K562 (cell line): ENCODE measurements at regions not wholly inside any gene's neighbourhood (a gene's known extent, or its start where the extent isn't known, plus 50 kb on each side); places are given as distances from the start of the nearest gene placed in this dataset.

Source experiments
- CBX1 ChIP-seq: sonication (generic); IDR thresholded peaks from 2 replicates; pipeline ENCODE4 v1.6.1; 2016; ENCODE audit warnings: antibody characterized with exemption, low read depth, mild to moderate bottlenecking
- KDM1A ChIP-seq, 2 experiments: fragments of 450-650 bp; IDR thresholded peaks; 2 replicates each; pipeline ENCODE4 v1.6.1; 2016; ENCODE audit warnings: mild to moderate bottlenecking in 2 of 2
- PCBP1 ChIP-seq: fragments of 200-400 bp; formaldehyde crosslinking; IDR thresholded peaks from 2 replicates; pipeline ENCODE4 v1.6.1; 2018; ENCODE audit warnings: mild to moderate bottlenecking, low read depth, low read length; ENCODE audit not compliant: poor library complexity, severe bottlenecking
- POLR3G ChIP-seq: IDR thresholded peaks from 2 replicates; pipeline ENCODE4 v1.6.1; 2011; ENCODE audit not compliant: insufficient read length, insufficient replicate concordance; ENCODE audit errors: extremely low read depth
- PTTG1 ChIP-seq: fragments of 450-650 bp; IDR thresholded peaks from 2 replicates; pipeline ENCODE4 v1.6.1; 2016; ENCODE audit warnings: low read depth, mild to moderate bottlenecking, missing genetic modification characterization, missing compliant biosample characterization
- SRSF3 ChIP-seq: fragments of 200-400 bp; formaldehyde crosslinking; IDR thresholded peaks from 2 replicates; pipeline ENCODE4 v1.6.1; 2016; ENCODE audit warnings: mild to moderate bottlenecking, low read length, moderate library complexity; ENCODE audit not compliant: insufficient read depth
- TAF7 ChIP-seq: fragments of 450-650 bp; IDR thresholded peaks from 2 replicates; pipeline ENCODE4 v1.6.1; 2016; ENCODE audit warnings: missing genetic modification characterization, missing compliant biosample characterization
- WHSC1 ChIP-seq: IDR thresholded peaks from one replicate; pipeline ENCODE4 v1.6.1; 2012; ENCODE audit warnings: low read length, control low read depth, inconsistent platforms
- ZMIZ1 ChIP-seq, 2 experiments: fragments of 150-350 bp in 1 of 2; IDR thresholded peaks; 2 replicates each; pipeline ENCODE4 v1.6.1; 2012 to 2016; ENCODE audit warnings: low read depth in 2 of 2, low read length in 2 of 2, mild to moderate bottlenecking in 1 of 2, moderate library complexity in 1 of 2
- ZNF561 ChIP-seq: fragments of 450-650 bp; formaldehyde crosslinking; conservative IDR thresholded peaks from 2 replicates; pipeline ENCODE4 v1.4.0; 2020; ENCODE audit warnings: mild to moderate bottlenecking, moderate library complexity
- ZNF589 ChIP-seq: fragments of 200-800 bp; sonication (Bioruptor generic); IDR thresholded peaks from 2 replicates; pipeline ENCODE4 v1.6.1; 2016; ENCODE audit warnings: low read depth, missing genetic modification characterization, missing compliant biosample characterization

- TF ChIP-seq ZMIZ1 (IDR thresholded peaks at IDR 0.05; ENCODE audit: low read depth in 2 of 2, low read length in 2 of 2): no peak
- no peak for TF ChIP-seq PTTG1 (tag)
- TF ChIP-seq ZNF589: no peak
- TF ChIP-seq CBX1: no peak
- TF ChIP-seq SRSF3: no peak
- TF ChIP-seq KDM1A (IDR thresholded peaks at IDR 0.05): no peak
- TF ChIP-seq TAF7 (tag): no peak
- no peak for TF ChIP-seq ZNF561 (CRISPR knock-in tag)
- TF ChIP-seq POLR3G: no peak
- no peak for TF ChIP-seq PCBP1
- TF ChIP-seq WHSC1: no peak
Measured at GRCh38 chr11:115922876-115923275, 418.7 kb upstream of the CADM1 start (continued).
